Loucy (cell line): ENCODE measurements at regions not wholly inside any gene's neighbourhood (a gene's known extent, or its start where the extent isn't known, plus 50 kb on each side); places are given as distances from the start of the nearest gene placed in this dataset.

Source experiments
- H2AFZ ChIP-seq: fragments of 200-600 bp; sonication (generic); 2 replicates; pipeline ENCODE4 v1.6.0; 2016; ENCODE audit warnings: antibody characterized with exemption, mild to moderate bottlenecking, low read length, moderate library complexity
- H3F3A ChIP-seq: fragments of 200-600 bp; 2 replicates; pipeline ENCODE4 v1.6.0; 2016; ENCODE audit warnings: antibody characterized with exemption, low read depth, mild to moderate bottlenecking
- H3K27me3 ChIP-seq: fragments of 200-600 bp; sonication (generic); 2 replicates; pipeline ENCODE4 v1.6.1; 2014; ENCODE audit warnings: low read length, mild to moderate bottlenecking; ENCODE audit not compliant: insufficient read depth, poor library complexity, severe bottlenecking
- H3K36me3 ChIP-seq: fragments of 200-600 bp; sonication (generic); 2 replicates; pipeline ENCODE4 v1.6.1; 2016; ENCODE audit warnings: low read length; ENCODE audit not compliant: insufficient read depth
- H3K4me1 ChIP-seq: fragments of 200-600 bp; sonication (generic); 2 replicates; pipeline ENCODE4 v1.5.1; 2014; ENCODE audit warnings: low read length, mild to moderate bottlenecking; ENCODE audit not compliant: insufficient read depth, poor library complexity, severe bottlenecking
- H3K4me2 ChIP-seq: fragments of 200-600 bp; sonication (generic); 2 replicates; pipeline ENCODE4 v1.6.0; 2014; ENCODE audit warnings: antibody characterized with exemption, low read length, low read depth, mild to moderate bottlenecking; ENCODE audit not compliant: poor library complexity, severe bottlenecking
- H3K4me3 ChIP-seq: fragments of 200-600 bp; sonication (generic); 2 replicates; pipeline ENCODE4 v1.5.1; 2014; ENCODE audit warnings: low read length, mild to moderate bottlenecking, mixed read lengths; ENCODE audit not compliant: poor library complexity, severe bottlenecking
- H3K79me2 ChIP-seq: fragments of 200-600 bp; sonication (generic); 2 replicates; pipeline ENCODE4 v1.6.1; 2014; ENCODE audit warnings: low read length; ENCODE audit not compliant: insufficient read depth
- H3K9ac ChIP-seq: fragments of 200-600 bp; sonication (generic); 2 replicates; pipeline ENCODE4 v1.6.0; 2014; ENCODE audit warnings: mild to moderate bottlenecking, low read depth, low read length, moderate library complexity; ENCODE audit not compliant: poor library complexity, severe bottlenecking
- H3K9me2 ChIP-seq: fragments of 200-600 bp; sonication (generic); replicated peaks from 2 replicates; pipeline ENCODE4 v1.6.1; 2016; ENCODE audit warnings: low read depth, low read length, mixed read lengths
- H3K9me3 ChIP-seq: fragments of 200-600 bp; sonication (generic); 2 replicates; pipeline ENCODE4 v1.6.1; 2014; ENCODE audit warnings: mild to moderate bottlenecking, antibody characterized with exemption, low read length, low read depth; ENCODE audit not compliant: insufficient read depth
- H4K20me1 ChIP-seq: fragments of 200-600 bp; sonication (generic); 2 replicates; pipeline ENCODE4 v1.6.0; 2014; ENCODE audit warnings: antibody characterized with exemption, low read length, mild to moderate bottlenecking; ENCODE audit not compliant: insufficient read depth, poor library complexity, severe bottlenecking
- CTCF ChIP-seq: fragments of 200-600 bp; sonication (generic); conservative IDR thresholded peaks from 2 replicates; pipeline ENCODE4 v1.5.1; 2014; ENCODE audit warnings: mild to moderate bottlenecking, antibody characterized with exemption, low read length
- EZH2phosphoT487 ChIP-seq: fragments of 200-600 bp; IDR thresholded peaks from 2 replicates; pipeline ENCODE4 v1.6.1; 2018; ENCODE audit warnings: antibody characterized with exemption, mild to moderate bottlenecking, moderate library complexity, borderline replicate concordance

GRCh38 chr20:60304931-60305330 is 346.7 kb downstream of the CDH26 start:
- H3K27me3 ChIP-seq = no peaks in the 10 kb centered on the region
- H3F3A ChIP-seq = no peaks in the 10 kb centered on the region
- no peaks in the 10 kb centered on the region for H3K9me3 ChIP-seq
- H3K9me2 ChIP-seq = no peaks in the 10 kb centered on the region
- no peak overlapping the region for H2AFZ ChIP-seq
- H3K4me2 ChIP-seq = no peak overlapping the region
- no peaks in the 10 kb centered on the region for H3K36me3 ChIP-seq
- no peak overlapping the region for H3K4me3 ChIP-seq
- H4K20me1 ChIP-seq = no peaks in the 10 kb centered on the region
- no peak overlapping the region for H3K9ac ChIP-seq
- no peaks in the 10 kb centered on the region for H3K79me2 ChIP-seq
- H3K4me1 ChIP-seq = no peaks in the 10 kb centered on the region
- TF ChIP-seq EZH2phosphoT487 = no peak
- TF ChIP-seq CTCF = no peak

- no peaks in the 10 kb centered on the region for H3K9me3 ChIP-seq
- no peaks in the 10 kb centered on the region for H4K20me1 ChIP-seq
- no peak overlapping the region for H3K9ac ChIP-seq
- H3K4me2 ChIP-seq = no peak overlapping the region
- TF ChIP-seq EZH2phosphoT487 (no peak), CTCF (no peak)
- no peak overlapping the region for H3K4me3 ChIP-seq
- H3K27me3 ChIP-seq = no peaks in the 10 kb centered on the region
- H3K9me2 ChIP-seq = no peaks in the 10 kb centered on the region
- H2AFZ ChIP-seq = no peak overlapping the region
- no peaks in the 10 kb centered on the region for H3K36me3 ChIP-seq
- H3F3A ChIP-seq = no peaks in the 10 kb centered on the region
- no peaks in the 10 kb centered on the region for H3K4me1 ChIP-seq
- H3K79me2 ChIP-seq = no peaks in the 10 kb centered on the region
Observed at GRCh38 chr20:60306105-60306504, 347.9 kb downstream of the CDH26 start.

- Histone ChIP-seq H3K9me3 (no peaks in the 10 kb centered on the region), H3K4me3 (no peak overlapping the region), H3K79me2 (no peaks in the 10 kb centered on the region), H3K4me1 (no peaks in the 10 kb centered on the region), H3K27me3 (no peaks in the 10 kb centered on the region), H2AFZ (no peak overlapping the region), H3K4me2 (no peak overlapping the region), H3F3A (no peaks in the 10 kb centered on the region), H3K36me3 (no peaks in the 10 kb centered on the region), H4K20me1 (no peaks in the 10 kb centered on the region), H3K9me2 (no peaks in the 10 kb centered on the region), H3K9ac (no peak overlapping the region)
- TF ChIP-seq CTCF (no peak), EZH2phosphoT487 (no peak)
Observed at GRCh38 chr20:60306551-60306950, 348.3 kb downstream of the CDH26 start.
